Peyer's patch (tissue), 4 donors: ENCODE measurements at regions not wholly inside any gene's neighbourhood (a gene's known extent, or its start where the extent isn't known, plus 50 kb on each side); places are given as distances from the start of the nearest gene placed in this dataset.

Experiments
- CTCF ChIP-seq, 6 experiments: fragments of 450-650 bp in 4 of 6; fragments of 200-600 bp in 2 of 6; sonication (generic) in 1 of 6; IDR thresholded peaks; one replicate each; pipeline ENCODE4 v1.5.1; 2017 to 2019; ENCODE audit warnings: antibody characterized with exemption in 6 of 6, mild to moderate bottlenecking in 3 of 6, moderate library complexity in 1 of 6
- POLR2A ChIP-seq, 2 donors: fragments of 450-650 bp; IDR thresholded peaks; one replicate each; pipeline ENCODE4 v1.5.1; 2017; ENCODE audit warnings: antibody characterized with exemption in 2 of 2, mild to moderate bottlenecking in 2 of 2, moderate library complexity in 2 of 2

- TF ChIP-seq CTCF (IDR thresholded peaks at IDR 0.05), result no peak
- no peak for TF ChIP-seq POLR2A (IDR thresholded peaks at IDR 0.05)
Measured at GRCh38 chr17:65368341-65368740, 193.1 kb downstream of the AXIN2 start.
